H1 (cell line): ENCODE measurements at regions not wholly inside any gene's neighbourhood (a gene's known extent, or its start where the extent isn't known, plus 50 kb on each side); places are given as distances from the start of the nearest gene placed in this dataset.

Experiments used
- CTCF ChIA-PET: fragments of 300-600 bp; sonication (Branson Sonifier 250); formaldehyde crosslinking; loops from one replicate; lab custom pipeline; 2021; ENCODE audit not compliant: partially characterized antibody; lab: Charles Lee
- POLR2A ChIA-PET: fragments of 300-600 bp; sonication (Branson Sonifier 250); formaldehyde crosslinking; loops from one replicate; lab custom pipeline; 2021; ENCODE audit warnings: inconsistent platforms; ENCODE audit not compliant: partially characterized antibody; lab: Charles Lee
- DNase-seq, 2 experiments: peaks; one replicate each; pipeline versions ENCODE4 v3.0.0 to v3.0.0-alpha.2; 2010 to 2022; ENCODE audit warnings: low spot score in 2 of 2, low read depth in 1 of 2, mixed read lengths in 1 of 2
- FAIRE-seq: peaks from 2 replicates; lab custom pipeline; 2011; peaks lifted over from hg19 to GRCh38; lab: Jason Lieb, UNC
- H2AFZ ChIP-seq: 2 replicates; pipeline ENCODE4 v1.8.1; 2012; ENCODE audit warnings: low read length, inconsistent platforms
- H2AK5ac ChIP-seq: 2 replicates; pipeline ENCODE4 v1.6.1; 2013; ENCODE audit warnings: low read depth, low read length
- H2BK120ac ChIP-seq: replicated peaks from 2 replicates; pipeline ENCODE3; 2013; ENCODE audit warnings: low read depth, low read length, inconsistent platforms
- H2BK12ac ChIP-seq: 2 replicates; pipeline ENCODE4 v1.6.1; 2013; ENCODE audit warnings: low read depth, low read length
- H2BK15ac ChIP-seq: 2 replicates; pipeline ENCODE4 v1.6.1; 2013; ENCODE audit warnings: low read length
- H2BK20ac ChIP-seq: 2 replicates; pipeline ENCODE4 v1.6.1; 2013; ENCODE audit warnings: low read length
- H2BK5ac ChIP-seq: 2 replicates; pipeline ENCODE4 v1.6.1; 2013; ENCODE audit warnings: low read depth, low read length
- H3K14ac ChIP-seq: 2 replicates; pipeline ENCODE4 v1.6.1; 2013; ENCODE audit warnings: inconsistent platforms; ENCODE audit not compliant: insufficient read length
- H3K18ac ChIP-seq: 2 replicates; pipeline ENCODE4 v1.6.1; 2013; ENCODE audit warnings: low read length; ENCODE audit errors: extremely low read depth
- H3K23ac ChIP-seq: 2 replicates; pipeline ENCODE4 v1.6.1; 2013; ENCODE audit warnings: inconsistent platforms; ENCODE audit not compliant: insufficient read length
- H3K23me2 ChIP-seq: 2 replicates; pipeline ENCODE4 v1.6.1; 2013; ENCODE audit warnings: low read depth, low read length
- H3K27ac ChIP-seq: 2 replicates; pipeline ENCODE4 v1.6.1; 2011; ENCODE audit warnings: low read depth, low read length, inconsistent platforms
- H3K27me3 ChIP-seq, 4 experiments: replicated peaks in 1 of 4; 1 replicate in 1 of 4; 2 replicates in 3 of 4; pipeline versions ENCODE4 v1.6.1 to v1.8.1; 2011 to 2013; ENCODE audit warnings: low read length in 3 of 4, mild to moderate bottlenecking in 3 of 4, inconsistent platforms in 2 of 4, mixed read lengths in 2 of 4, moderate library complexity in 1 of 4; ENCODE audit not compliant: control insufficient read depth in 3 of 4, insufficient read depth in 3 of 4; ENCODE audit errors: extremely low read depth in 1 of 4
- H3K36me3 ChIP-seq, 4 experiments: 2 replicates each; pipeline versions ENCODE4 v1.6.1 to v1.8.1; 2011 to 2013; ENCODE audit warnings: mild to moderate bottlenecking in 4 of 4, low read length in 3 of 4, moderate library complexity in 2 of 4, control low read depth in 1 of 4, inconsistent platforms in 1 of 4; ENCODE audit not compliant: insufficient read depth in 4 of 4, control insufficient read depth in 2 of 4
- H3K4ac ChIP-seq: replicated peaks from 2 replicates; pipeline ENCODE3; 2013; ENCODE audit warnings: low read length, low read depth, mixed read lengths, inconsistent platforms; ENCODE audit not compliant: insufficient read length
- H3K4me1 ChIP-seq, 4 experiments: replicated peaks in 1 of 4; 1 replicate in 1 of 4; 2 replicates in 3 of 4; pipeline versions ENCODE4 v1.6.1 to v1.8.1; 2011 to 2013; ENCODE audit warnings: low read length in 3 of 4, inconsistent platforms in 2 of 4, mixed read lengths in 1 of 4; ENCODE audit not compliant: insufficient read depth in 4 of 4, control insufficient read depth in 3 of 4
- H3K4me2 ChIP-seq, 2 experiments: 2 replicates each; pipeline versions ENCODE4 v1.6.1 to v1.8.1; 2011 to 2013; ENCODE audit warnings: low read depth in 2 of 2, low read length in 2 of 2, control low read depth in 1 of 2, inconsistent platforms in 1 of 2, mild to moderate bottlenecking in 1 of 2; ENCODE audit not compliant: insufficient read depth in 1 of 2
- H3K4me3 ChIP-seq, 4 experiments: fragments of 200-600, 300-600 bp in 1 of 4; sonication (generic), shearing (Covaris generic), sonication (Bioruptor Twin) in 1 of 4; 2 replicates each; pipeline versions ENCODE4 v1.5.1 to v1.8.1; 2011 to 2016; ENCODE audit warnings: low read length in 4 of 4, low read depth in 3 of 4, control low read depth in 2 of 4, inconsistent platforms in 2 of 4, mild to moderate bottlenecking in 2 of 4, mixed read lengths in 1 of 4, moderate library complexity in 1 of 4; ENCODE audit not compliant: insufficient read depth in 2 of 4; ENCODE audit errors: extremely low read depth in 1 of 4
- H3K56ac ChIP-seq: replicated peaks from 2 replicates; pipeline ENCODE3; 2013; ENCODE audit warnings: low read depth, mild to moderate bottlenecking, mixed read lengths, low read length, inconsistent platforms; ENCODE audit not compliant: insufficient read length
- H3K79me1 ChIP-seq: 2 replicates; pipeline ENCODE4 v1.6.1; 2013; ENCODE audit warnings: low read depth, low read length, control low read depth
- H3K79me2 ChIP-seq, 2 experiments: 2 replicates each; pipeline versions ENCODE4 v1.6.1 to v1.8.1; 2012 to 2013; ENCODE audit warnings: low read length in 2 of 2, mild to moderate bottlenecking in 2 of 2, inconsistent platforms in 1 of 2; ENCODE audit not compliant: insufficient read depth in 2 of 2, control insufficient read depth in 1 of 2
- H3K9ac ChIP-seq, 4 experiments: replicated peaks in 1 of 4; 1 replicate in 1 of 4; 2 replicates in 3 of 4; pipeline versions ENCODE4 v1.6.1 to v1.8.1; 2011 to 2013; ENCODE audit warnings: low read depth in 3 of 4, low read length in 3 of 4, control low read depth in 2 of 4, mild to moderate bottlenecking in 2 of 4, moderate library complexity in 2 of 4, inconsistent platforms in 1 of 4; ENCODE audit errors: extremely low read depth in 1 of 4
- H3K9me3 ChIP-seq, 2 experiments: 2 replicates each; pipeline versions ENCODE4 v1.6.1 to v1.8.1; 2012 to 2013; ENCODE audit warnings: mild to moderate bottlenecking in 2 of 2, moderate library complexity in 2 of 2, control low read depth in 1 of 2, inconsistent platforms in 1 of 2, low read depth in 1 of 2, low read length in 1 of 2, mixed read lengths in 1 of 2; ENCODE audit not compliant: insufficient read depth in 2 of 2
- H4K20me1 ChIP-seq, 2 experiments: replicated peaks in 1 of 2; 2 replicates each; pipeline versions ENCODE3 to v1.8.1; 2011 to 2013; ENCODE audit warnings: inconsistent platforms in 2 of 2, low read length in 2 of 2, mild to moderate bottlenecking in 1 of 2; ENCODE audit not compliant: insufficient read depth in 2 of 2, control insufficient read depth in 1 of 2
- H4K5ac ChIP-seq: 2 replicates; pipeline ENCODE4 v1.6.1; 2013; ENCODE audit warnings: low read length, low read depth, mixed read lengths, inconsistent platforms; ENCODE audit not compliant: insufficient read length
- H4K8ac ChIP-seq: 2 replicates; pipeline ENCODE4 v1.8.0; 2013; ENCODE audit warnings: mild to moderate bottlenecking, moderate library complexity, low read length, inconsistent platforms; ENCODE audit not compliant: insufficient read depth; ENCODE audit errors: extremely low read depth
- H4K91ac ChIP-seq: replicated peaks from 2 replicates; pipeline ENCODE3; 2013; ENCODE audit warnings: low read length, mixed read lengths, inconsistent platforms; ENCODE audit not compliant: insufficient read length
- BRCA1 ChIP-seq: IDR thresholded peaks from 2 replicates; pipeline ENCODE4 v1.6.1; 2012; ENCODE audit warnings: low read depth, low read length, improper control_type of control experiment
- KDM1A ChIP-seq: fragments of 200-600, 300-600 bp; sonication (generic); IDR thresholded peaks from 2 replicates; pipeline ENCODE4 v1.7.1; 2016; ENCODE audit warnings: mild to moderate bottlenecking, low read length, borderline replicate concordance
- MAFK ChIP-seq: IDR thresholded peaks from 2 replicates; pipeline ENCODE4 v1.6.1; 2012; ENCODE audit warnings: low read depth, mild to moderate bottlenecking, improper control_type of control experiment, low read length
- SIX5 ChIP-seq: IDR thresholded peaks from 2 replicates; pipeline ENCODE4 v1.6.1; 2011; ENCODE audit warnings: mild to moderate bottlenecking, low read depth, low read length
- SP4 ChIP-seq: IDR thresholded peaks from 2 replicates; pipeline ENCODE4 v1.6.1; 2012; ENCODE audit warnings: low read length, inconsistent platforms
- SRF ChIP-seq: IDR thresholded peaks from 2 replicates; pipeline ENCODE4 v1.6.1; 2011; ENCODE audit warnings: mild to moderate bottlenecking, low read depth, low read length, moderate library complexity
- WGBS, 2 experiments: shearing (Covaris generic) in 1 of 2; methylation state at CpG; one replicate each; pipeline versions ENCODE4 v1.1.6 to v1.1.7; 2013 to 2015; ENCODE audit warnings: low lambda C conversion rate in 2 of 2, mixed read lengths in 2 of 2, inconsistent platforms in 1 of 2, low coverage in 1 of 2, missing lambda C conversion rate in 1 of 2; ENCODE audit not compliant: insufficient replicate concordance in 2 of 2, insufficient coverage in 1 of 2, insufficient read length in 1 of 2; ENCODE audit errors: extremely low coverage in 1 of 2, missing lambda C conversion rate in 1 of 2; 5-methylcytosine and 5-hydroxymethylcytosine counted together
- TF ChIP-seq, protein P1 (sequence below): IDR thresholded peaks from 2 replicates; pipeline ENCODE4 v1.6.1; 2012; ENCODE audit warnings: inconsistent platforms

DNA sequence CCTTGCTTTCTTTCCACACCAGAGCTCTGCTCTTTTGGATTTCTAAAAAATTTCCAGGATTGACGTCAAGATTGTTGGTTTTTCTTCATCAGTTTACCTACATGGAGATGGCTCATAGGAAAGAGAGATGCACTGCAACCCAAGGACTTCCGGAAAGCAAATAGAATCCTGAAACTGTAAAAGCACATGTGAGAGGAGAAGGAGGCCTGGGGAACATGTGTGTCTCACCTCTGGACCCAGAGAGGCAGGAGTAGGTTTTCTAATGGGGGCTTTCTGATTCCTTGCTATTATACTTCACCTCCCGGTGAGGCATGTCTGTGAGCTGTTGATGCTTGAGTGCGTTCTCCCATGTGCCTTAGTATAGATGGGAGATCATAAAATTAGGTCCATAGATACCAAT is 362.8 kb downstream of the DCDC2C start:
- no peaks in the 10 kb centered on the region for H3K27me3 ChIP-seq
- H2BK12ac ChIP-seq = no peak overlapping the region
- H3K36me3 ChIP-seq = no peaks in the 10 kb centered on the region
- H3K4me3 ChIP-seq = no peak overlapping the region
- FAIRE-seq = no peak
- no peak overlapping the region for H2AFZ ChIP-seq
- POLR2A ChIA-PET = no interaction called here
- no peaks in the 10 kb centered on the region for H4K20me1 ChIP-seq
- no peak overlapping the region for H2AK5ac ChIP-seq
- no peak overlapping the region for H4K91ac ChIP-seq
- H3K23me2 ChIP-seq = no peaks in the 10 kb centered on the region
- WGBS, 2 experiments = 85% methylated on average over 4 of the region's 4 CpGs; no CpG with 5 or more reads in 1 of the 2 experiments
- DNase-seq = no peak
- H3K27ac ChIP-seq = no peak overlapping the region
- H3K79me1 ChIP-seq = no peaks in the 10 kb centered on the region
- no peak overlapping the region for H2BK15ac ChIP-seq
- no peak overlapping the region for H2BK20ac ChIP-seq
- H3K14ac ChIP-seq = no peak overlapping the region
- H2BK5ac ChIP-seq = no peak overlapping the region
- H3K4ac ChIP-seq = no peak overlapping the region
- H3K4me1 ChIP-seq = no peaks in the 10 kb centered on the region; a peak in 2 of 7 replicates
- no peaks in the 10 kb centered on the region; a peak in 1 of 4 replicates for H3K9me3 ChIP-seq
- no peaks in the 10 kb centered on the region for H3K79me2 ChIP-seq
- no peak overlapping the region for H3K56ac ChIP-seq
- no peak overlapping the region for H4K5ac ChIP-seq
- no peak overlapping the region for H3K9ac ChIP-seq
- no peak overlapping the region for H4K8ac ChIP-seq
- CTCF ChIA-PET = no interaction called here
- no peak overlapping the region for H3K23ac ChIP-seq
- no peak overlapping the region for H3K4me2 ChIP-seq
- H3K18ac ChIP-seq = no peak overlapping the region
- no peak overlapping the region for H2BK120ac ChIP-seq
- TF ChIP-seq, protein P1, sequence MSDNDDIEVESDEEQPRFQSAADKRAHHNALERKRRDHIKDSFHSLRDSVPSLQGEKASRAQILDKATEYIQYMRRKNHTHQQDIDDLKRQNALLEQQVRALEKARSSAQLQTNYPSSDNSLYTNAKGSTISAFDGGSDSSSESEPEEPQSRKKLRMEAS = no peak
- TF ChIP-seq SRF (no peak), SIX5 (no peak), MAFK (no peak), BRCA1 (no peak), KDM1A (no peak), SP4 (no peak)
